HCEC 1CT (cell line): ENCODE measurements at regions not wholly inside any gene's neighbourhood (a gene's known extent, or its start where the extent isn't known, plus 50 kb on each side); places are given as distances from the start of the nearest gene placed in this dataset.
A peak's percentile ranks its signal among the peaks of the same experiment; 100 is the strongest.
"Not testable (repeated sequence)": the region's sequence is repeated elsewhere in the genome, so short reads cannot be mapped to it uniquely, and the experiment has no call there.

Experiments used
- DNase-seq: peaks from one replicate; pipeline ENCODE4 v3.0.0-alpha.2; 2017

DNA sequence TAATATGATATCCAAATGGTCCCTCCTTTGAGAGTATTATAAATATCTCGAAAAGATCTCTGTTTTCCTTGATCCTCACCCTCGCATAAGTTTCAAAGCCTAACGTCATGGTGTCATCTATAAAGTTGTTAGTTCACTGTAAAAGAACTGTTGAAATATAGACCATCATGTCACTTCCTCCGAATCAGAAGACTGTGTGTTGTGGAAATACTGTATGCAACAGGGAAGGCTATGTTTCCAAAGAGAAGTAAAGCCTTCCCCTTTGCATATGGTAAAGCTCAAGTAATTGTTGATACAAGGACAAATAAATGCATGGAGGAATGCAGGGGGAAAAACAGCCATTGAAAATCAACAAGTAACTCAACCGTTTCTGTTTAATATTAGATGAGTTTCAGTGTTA, 125.9 kb downstream of the ZNF365 start:
- not testable (repeated sequence) for DNase-seq

DNA sequence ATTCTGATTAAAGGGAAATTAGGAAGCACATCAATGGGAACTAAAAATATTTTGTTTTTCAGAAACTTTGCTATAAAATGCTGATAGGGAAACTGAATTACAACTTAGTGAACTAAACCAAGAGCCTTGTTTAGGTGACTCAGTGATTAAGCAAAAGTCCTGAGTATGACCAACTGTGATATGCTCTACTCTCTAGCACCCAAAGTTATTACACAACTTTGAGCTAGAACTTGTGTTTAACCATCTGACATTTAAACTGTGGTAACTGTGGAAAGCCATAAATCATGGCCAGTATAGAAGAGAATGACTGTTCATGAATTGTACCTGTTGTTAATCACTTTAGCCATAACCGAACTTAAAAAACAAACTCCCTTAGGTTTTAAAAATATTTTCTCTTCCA, 127.4 kb downstream of the ZNF365 start:
- DNase-seq: peak; percentile 56

DNA sequence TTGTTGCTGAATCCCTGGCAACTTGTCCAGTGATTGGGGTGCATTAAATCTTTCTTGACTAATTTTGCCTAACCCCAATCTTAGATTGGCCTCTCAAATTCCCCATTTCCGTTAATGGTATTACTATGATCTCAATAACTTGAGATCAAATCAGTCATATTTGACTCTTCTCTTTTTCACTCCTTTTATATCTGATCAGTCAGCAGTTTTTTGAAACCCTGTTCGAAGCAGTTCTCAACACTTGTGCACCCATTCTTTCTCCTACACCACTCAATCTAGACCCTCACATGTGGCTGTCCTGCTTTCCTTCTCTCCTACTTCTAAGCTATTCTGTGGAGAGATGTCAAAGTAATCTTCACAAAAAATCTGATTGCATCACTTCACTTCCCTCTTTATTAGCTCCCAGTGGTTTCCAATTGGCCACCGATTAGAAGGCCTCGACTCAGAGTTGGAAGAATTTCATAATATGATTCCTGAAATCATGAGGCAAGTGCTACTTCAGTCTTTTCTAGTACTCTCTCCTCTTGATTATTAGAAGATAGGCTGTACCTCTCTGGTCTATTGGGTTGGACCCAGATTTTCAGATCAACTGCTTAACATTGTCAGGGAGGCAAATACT, 128.9 kb downstream of the ZNF365 start:
- peak; percentile 15 for DNase-seq

DNA sequence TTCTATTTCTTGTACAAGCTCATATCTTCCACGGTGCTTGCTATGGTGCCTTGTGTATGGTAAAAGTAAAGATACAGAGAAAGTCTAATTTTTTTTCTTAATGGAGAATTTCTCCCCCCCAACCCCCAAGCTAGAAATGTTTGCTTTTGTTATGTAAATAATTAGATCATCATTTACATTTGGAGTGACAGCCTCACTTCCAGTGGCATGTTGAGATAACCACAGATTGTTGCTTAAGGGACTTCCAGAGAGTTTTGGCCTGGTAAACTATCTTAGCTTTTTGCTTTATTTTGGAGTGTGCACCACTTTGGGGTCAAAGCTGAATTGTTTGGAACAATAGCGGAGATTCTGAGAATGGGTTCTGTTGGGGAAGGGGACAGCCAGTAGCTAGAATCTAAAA, 129.7 kb downstream of the ZNF365 start:
- DNase-seq: no peak

DNA sequence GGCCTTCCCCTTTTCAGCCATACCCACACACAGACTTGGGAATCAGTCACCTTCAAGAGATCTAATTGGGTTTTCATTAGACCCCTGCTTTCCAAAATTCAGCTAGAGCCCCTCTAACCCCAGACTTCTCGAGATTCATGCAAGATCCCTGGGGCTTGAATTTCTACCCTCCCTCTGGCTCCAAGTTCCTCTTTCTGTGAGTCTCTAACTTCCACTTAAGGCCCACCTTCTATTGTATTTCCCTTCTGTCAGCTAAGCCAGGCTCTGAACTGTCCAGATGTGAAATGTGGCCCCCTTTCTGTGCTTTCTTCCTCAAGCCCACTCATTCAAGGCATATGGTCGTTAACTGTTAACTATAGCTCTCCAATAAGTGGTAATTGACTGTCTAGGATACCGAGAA, 132.2 kb downstream of the ZNF365 start:
- DNase-seq: no peak

DNA sequence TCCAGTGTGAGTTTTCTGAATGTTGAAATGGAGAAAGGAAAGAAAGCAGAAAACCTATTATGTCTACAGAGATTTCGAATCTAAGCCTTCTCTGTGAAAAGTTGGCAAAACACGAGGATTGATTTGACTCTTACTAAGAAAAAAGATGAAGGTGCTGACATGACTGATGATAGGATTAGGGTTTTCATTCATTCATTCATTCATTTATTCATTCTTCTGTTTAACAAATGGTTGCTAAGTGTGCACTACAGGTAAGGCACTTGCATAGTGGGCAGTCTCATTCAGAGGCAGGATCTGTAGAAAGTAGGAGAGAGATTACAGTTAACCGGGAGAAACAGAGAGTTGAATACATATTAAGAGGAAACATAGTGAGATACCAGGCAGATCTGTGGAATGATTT, 137.1 kb downstream of the ZNF365 start:
- DNase-seq: no peak

DNA sequence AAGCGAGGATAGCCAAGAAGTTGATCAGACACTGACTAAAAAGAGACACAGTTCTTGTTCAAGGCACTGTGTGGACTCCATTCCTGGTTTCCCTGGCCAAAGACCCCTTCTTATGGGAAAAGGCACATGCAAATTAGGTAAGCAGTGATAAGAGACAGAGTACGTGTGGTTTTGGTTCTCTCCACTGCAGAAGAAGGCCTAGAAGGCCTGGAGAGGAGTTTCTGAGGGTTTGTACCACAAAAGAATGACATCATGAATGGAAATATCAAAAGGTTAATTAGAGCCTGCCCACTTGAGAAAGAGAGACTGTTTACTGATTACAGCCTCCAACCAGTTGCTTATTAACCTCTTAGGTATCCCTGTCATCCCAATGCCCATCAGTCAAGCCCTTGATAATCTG, 137.5 kb downstream of the ZNF365 start:
- DNase-seq: no peak

DNA sequence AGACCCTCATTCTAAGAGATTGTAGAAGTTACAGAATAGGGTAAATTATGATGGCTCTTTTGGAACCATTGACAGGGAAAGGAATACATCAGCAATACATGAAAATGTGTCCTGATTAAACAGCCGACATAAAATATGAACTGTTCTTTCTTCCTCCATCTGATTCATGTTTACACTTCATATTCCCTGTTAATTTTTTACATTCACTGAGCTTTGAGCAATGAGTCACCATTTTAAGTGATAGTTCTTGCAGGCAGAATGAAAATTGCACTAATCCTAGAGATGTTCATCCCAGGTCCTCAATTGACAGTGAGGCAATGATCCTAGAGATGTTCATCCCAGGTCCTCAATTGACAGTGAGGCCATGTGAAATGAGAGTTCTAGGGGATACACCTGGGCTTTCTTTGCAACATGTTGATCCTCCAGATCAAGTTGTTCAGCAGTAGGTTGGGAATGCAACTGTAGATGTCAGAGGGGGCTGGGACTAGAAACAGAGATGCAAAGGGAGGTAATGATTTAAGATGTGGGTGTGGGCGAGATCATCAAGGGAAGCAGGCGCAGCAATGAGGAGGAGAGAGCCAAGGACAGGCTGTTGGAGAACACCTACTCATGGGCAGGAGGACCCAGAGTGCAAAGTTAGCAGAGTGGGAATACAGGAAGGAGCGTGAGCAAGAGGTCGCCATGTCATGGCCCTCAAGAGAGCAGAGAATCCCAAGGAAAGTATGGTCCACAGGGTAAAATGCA, 138.7 kb downstream of the ZNF365 start:
- peak; percentile 41 for DNase-seq

DNA sequence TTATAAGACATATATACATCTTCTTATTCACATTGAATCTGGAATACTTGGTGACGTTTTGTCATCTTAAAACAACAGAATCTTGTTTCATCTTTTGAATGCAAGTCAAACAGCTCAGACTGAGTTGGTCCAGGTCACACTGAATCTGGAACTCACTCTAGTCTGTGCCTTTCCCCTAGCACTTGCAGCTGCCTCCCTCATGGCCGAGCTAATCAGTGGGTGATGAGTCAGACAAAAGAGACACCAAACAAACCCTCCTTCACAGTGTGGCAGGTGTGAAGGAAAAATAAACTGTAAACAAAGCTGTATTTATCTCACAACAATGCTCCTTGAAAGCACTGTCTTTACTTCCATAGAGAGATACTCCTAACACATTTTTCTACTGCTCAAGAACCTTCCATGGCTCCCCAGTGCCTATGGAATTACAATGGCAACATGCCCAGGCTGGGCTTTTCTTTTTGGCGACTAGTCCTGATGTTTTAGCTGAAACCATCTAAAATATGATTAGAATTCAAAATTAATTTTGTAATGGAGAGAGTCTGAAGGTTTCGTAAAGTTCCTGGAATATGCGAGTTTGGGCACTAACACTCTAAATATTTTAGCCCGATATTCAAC, 140.0 kb downstream of the ZNF365 start:
- DNase-seq: no peak

DNA sequence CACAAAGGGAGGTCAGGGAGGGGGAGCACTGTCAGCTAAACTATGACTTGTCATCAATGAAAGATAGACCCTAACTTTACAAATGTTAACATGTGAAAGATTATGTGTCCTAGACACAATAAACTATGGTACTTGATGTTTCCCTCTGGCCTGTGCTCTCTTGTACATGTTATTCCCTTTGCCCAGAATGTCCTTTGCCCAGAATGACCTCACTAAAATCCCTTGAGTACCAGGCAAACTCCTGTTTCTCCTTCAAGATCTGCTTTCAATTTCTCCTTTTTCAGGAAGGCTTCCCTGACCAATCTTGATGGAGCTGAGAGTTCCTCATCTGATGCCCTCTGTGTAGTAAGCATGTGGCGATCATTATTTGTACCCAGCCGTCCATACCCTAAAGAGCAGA, 143.1 kb downstream of the ZNF365 start:
- no peak for DNase-seq

DNA sequence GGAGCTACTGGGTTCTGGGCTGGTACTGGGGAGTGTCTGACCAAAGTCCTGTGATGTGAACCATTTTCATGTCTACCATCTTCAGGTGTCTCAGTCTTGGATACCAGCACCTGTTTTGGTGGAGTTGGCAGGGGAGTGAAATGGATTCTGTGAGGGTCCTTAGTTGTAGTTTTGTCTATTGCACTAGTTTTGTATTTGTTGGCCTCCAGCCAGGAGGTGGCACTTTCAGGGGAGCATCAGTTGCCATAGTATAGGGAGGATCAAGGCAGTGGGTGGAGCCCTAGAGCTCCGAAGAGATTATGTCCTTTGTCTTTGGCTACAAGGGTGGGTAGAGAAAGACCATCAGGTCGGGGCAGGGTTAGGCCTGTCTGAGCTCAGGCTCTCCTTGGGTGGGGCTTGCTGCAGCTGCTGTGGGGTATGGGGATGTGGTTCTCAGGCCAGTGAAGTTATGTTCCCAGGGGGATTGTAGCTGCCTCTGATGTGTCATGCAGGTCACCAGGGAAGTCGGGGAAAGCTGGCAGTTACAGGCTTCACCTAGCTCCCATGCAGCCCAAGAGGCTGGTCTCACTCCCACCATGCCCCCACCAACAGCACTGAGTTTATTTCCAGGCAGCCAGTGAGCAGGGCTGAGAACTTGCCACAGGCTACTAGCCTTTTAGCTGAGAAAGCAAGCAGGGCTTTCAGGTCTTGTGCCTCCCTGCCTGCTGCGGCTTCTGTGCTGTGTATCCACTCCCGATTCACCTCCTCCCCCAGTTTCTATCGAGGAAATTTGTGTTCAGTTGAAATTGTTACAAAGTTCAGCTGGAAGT, 153.1 kb downstream of the ZNF365 start:
- no peak for DNase-seq

DNA sequence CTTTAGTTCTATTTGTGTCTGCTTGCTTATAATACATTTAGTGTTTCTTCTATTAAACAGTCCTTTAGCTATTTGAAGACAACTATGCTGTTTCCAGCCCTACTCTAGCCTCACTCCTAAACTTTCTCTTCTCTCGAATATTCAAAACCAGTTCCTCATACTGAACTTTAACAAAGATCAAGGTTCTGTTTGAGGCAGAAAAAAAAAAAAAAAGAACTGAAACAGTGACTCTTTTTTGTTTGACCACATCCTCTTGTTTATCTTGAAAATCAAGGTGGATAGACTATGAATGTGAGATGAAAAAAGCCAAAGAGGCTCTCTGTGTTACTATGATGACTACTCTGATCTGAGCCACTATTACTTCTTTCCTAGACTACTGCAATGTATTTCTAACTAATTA, 154.3 kb downstream of the ZNF365 start:
- DNase-seq: no peak

DNA sequence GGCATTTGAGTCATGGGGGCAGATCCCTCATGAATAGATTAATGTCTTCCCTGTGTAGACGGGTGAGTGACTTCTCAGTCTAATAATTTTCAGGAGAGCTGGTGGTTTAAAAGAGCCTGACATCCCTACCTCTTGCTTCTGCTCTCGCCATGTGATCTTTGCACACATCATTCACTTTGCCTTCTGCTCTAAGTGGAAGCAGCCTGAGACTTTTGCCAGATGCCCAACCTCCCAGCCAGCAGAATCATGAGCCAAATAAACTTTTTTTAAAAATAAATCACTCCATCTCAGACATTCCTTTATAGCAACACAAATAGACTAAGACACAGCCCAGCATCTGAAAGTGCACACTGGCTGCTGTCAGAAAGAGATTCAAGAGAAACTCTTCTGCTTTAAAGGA, 155.2 kb downstream of the ZNF365 start:
- no peak for DNase-seq

DNA sequence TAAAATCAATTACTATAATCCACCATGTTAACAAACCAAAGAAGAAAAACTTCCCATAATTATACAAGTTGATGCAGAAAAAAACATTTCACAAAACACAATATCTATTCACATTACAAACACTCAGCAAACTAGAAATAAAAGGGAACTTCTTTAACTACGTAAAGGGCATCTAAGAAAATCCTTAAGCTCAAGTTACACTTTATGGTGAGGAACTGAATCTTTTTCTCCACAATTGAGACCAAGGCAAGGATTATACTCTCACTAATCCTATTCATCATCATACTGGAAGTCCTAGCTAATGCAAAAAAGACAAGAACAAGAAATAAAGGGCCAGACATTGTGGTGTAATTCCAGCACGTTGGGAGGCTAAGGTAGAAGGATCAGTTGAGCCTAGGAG, 159.9 kb downstream of the ZNF365 start:
- DNase-seq: no peak

DNA sequence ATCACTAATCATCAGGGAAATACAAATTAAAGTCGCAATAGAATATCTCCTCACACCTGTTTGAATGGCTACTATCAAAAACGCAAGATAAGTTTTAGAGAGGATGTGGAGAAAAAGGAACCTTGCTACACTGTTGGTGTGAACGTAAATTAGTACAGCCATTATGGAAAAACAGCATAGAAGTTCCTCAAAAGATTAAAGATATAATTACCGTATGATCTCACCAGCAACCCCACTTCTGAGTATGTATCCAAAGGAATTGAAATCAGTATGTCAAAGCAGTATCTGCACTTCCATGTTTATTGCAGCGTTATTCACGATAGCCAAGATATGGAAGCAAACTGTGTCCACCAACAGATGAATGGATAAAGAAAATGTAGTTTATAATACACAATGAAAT, 164.4 kb downstream of the ZNF365 start:
- DNase-seq: no peak

DNA sequence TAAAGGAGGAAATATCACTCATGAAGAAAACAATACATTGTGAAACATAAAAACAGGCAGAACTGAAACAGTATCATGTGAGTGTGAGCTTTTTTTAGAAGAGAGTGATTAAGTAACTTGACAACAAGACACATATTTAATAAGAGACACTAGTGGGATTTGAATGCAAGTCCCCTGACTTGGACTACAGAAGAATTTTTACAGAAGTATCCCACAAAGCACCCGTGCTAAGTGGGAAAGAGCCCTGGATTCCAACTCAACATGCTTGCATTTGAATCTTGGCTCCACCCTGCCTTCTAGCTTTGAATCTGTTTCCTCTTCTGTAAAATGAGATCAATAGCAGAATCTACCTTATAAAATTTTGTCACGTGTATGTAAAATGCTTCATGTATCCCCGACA, 166.2 kb downstream of the ZNF365 start:
- DNase-seq: no peak

DNA sequence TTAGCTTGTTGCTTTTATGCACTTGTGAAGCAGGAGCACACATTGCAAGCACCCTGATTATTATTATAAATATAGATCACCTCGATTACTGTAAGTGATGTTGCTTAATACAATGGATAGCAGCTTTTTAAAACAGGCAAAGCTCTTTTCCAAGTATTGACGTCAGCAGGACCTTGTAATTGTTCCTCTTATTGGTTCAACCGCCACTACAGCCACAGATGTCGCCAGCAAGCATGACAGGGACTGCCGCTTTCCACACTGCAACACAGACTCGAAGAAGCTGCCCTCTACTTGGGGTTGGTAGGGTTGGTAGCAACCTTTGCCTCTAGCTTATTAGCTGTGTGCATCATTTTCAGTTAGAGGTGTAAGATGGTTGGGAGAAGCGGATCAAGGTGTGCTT, 167.6 kb downstream of the ZNF365 start:
- no peak for DNase-seq

DNA sequence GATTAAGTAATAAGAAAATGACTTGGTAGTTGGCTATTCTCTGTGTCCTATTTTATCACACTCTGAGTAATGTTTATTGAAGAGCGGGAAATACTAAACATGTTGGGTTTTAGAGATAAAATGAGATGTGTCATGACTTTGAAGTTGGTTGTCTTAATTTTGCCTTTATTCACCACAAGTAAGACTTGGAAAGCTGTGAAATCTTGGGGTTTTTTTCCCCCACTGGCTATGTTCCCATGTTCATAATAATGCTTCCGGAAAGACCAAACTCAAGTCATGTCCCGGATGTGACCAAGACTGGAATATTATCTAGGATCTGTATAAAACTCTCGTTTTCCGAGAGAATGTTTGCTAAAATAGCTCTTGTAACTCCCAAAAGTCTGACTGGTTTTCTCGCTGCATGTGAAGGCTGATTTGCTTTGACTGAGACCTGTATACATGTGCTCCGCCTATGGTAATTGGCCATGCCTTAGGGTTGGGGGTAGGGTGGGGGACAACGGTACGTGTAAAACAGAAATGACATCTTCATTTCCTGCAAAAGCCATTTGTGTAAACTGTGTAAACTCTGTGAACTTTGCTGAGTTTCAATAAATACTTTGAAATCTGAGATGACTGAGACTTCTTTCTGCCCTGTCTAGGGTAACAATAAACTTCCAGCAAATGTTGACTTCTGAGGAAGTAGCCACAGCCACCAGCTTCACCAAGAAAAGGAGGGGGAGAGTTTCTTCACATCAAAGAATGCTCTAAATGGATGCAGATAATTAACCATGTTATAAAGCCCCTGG, 169.6 kb downstream of the ZNF365 start:
- DNase-seq: no peak

DNA sequence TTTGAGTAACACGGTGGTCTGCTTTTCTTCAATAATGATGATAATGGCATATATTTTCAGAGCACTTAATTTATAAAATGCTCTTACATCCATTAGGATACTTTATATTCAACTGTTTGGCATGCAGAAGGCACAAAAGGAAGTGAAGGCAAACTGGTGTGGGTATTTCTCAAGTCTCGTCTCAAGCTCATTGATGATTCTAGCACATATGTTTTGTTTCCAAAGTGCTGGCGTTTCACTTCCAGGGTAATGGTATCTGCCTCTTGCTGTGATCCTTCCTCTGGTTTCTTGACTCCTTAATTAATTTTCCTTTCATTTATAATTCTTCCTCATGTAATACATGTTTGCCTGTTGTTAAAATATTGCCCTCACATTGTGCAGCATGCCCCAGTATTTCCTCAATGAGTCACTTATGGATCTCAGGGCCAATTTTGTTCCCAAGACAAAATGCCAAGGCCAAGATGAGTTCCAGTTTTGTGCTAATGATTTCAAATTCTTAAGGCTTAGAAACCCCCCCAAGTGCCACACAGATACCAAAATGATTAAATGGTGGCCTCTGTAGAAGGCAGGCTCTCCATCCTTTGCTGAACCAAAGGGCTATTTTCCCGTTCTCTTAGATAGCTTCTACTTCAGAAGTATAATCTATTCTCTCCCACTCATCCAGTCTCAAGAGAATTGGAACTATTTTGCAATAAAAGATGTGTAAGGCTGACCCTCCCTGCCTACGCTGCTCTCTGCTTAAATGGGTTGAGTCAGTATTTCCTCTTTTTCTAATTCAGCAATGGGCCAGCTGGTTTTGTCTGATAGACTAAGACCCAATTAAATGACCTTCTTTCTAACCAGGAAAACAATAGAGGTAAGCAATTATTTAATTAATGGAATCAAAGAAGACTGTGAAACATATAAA, 171.2 kb downstream of the ZNF365 start:
- DNase-seq: peak; percentile 67

DNA sequence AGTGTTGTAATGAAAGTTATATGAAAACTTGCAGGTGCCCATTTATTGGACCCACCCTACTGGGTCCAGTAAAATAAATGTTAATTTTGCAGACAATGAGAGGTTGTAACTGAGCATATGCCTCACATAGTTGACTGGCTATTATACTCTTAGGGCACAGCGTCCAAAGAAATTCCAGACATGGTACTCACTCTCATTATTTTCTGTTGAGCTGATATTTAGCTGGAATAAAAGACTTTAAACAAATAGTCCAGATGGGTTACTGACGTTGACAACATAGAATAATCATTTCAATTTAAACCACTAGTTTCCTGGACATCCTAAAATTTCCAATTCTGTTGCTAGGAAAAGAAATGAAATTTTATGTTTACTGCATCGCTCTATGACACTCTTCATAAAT, 174.5 kb downstream of the ZNF365 start:
- DNase-seq: no peak

DNA sequence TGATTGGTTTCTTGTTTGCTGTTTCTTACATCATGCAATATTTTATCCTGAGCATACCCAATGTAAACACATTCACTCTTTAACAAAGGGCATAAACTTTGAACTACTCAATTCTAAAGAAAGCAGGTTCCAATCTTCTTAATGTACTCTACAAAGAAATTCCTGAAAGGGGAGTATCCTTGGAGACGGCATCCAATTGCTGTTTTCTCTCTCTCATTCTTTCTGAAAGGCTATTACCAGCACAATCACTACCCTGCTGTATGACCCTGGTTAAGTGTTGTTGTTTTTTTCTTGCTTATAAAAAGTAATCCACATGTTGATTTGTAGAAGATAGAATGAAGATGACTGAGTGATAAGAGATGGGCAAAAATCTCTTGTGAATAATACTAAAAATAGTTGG, 176.0 kb downstream of the ZNF365 start:
- DNase-seq: no peak
